WI38 (cell line): ENCODE measurements at regions not wholly inside any gene's neighbourhood (a gene's known extent, or its start where the extent isn't known, plus 50 kb on each side); places are given as distances from the start of the nearest gene placed in this dataset.

ENCODE experiments used
- H3K4me3 ChIP-seq: 2 replicates; pipeline ENCODE4 v1.5.1; 2011; ENCODE audit warnings: low read depth, mild to moderate bottlenecking, control low read depth, low read length
- TF ChIP-seq, protein P1 (sequence below): IDR thresholded peaks from 2 replicates; pipeline ENCODE4 v1.5.1; 2012; ENCODE audit warnings: low read depth, mild to moderate bottlenecking, control low read depth, low read length

DNA sequence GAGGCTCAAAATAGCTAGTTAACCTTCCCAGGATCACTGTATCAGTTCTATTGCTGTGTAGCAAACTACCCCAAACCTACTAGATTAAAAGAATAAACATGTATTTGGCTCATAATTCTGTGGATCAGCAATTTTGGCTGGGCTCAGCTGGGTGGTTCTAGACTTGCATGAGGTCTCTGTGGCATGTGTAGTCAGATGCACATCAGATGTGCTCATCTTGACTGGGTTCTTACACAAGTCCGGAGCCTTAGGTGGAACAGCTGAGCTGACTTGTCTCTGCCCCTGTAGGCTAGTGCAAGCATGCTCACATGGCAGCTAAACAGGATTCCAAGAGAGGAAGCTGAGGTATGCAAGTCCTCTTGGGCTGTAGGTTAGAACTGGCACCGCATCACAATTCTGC, 137.7 kb upstream of the PRNP start:
- H3K4me3 ChIP-seq, result no peak overlapping the region
- TF ChIP-seq, protein P1, sequence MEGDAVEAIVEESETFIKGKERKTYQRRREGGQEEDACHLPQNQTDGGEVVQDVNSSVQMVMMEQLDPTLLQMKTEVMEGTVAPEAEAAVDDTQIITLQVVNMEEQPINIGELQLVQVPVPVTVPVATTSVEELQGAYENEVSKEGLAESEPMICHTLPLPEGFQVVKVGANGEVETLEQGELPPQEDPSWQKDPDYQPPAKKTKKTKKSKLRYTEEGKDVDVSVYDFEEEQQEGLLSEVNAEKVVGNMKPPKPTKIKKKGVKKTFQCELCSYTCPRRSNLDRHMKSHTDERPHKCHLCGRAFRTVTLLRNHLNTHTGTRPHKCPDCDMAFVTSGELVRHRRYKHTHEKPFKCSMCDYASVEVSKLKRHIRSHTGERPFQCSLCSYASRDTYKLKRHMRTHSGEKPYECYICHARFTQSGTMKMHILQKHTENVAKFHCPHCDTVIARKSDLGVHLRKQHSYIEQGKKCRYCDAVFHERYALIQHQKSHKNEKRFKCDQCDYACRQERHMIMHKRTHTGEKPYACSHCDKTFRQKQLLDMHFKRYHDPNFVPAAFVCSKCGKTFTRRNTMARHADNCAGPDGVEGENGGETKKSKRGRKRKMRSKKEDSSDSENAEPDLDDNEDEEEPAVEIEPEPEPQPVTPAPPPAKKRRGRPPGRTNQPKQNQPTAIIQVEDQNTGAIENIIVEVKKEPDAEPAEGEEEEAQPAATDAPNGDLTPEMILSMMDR, result no peak

DNA sequence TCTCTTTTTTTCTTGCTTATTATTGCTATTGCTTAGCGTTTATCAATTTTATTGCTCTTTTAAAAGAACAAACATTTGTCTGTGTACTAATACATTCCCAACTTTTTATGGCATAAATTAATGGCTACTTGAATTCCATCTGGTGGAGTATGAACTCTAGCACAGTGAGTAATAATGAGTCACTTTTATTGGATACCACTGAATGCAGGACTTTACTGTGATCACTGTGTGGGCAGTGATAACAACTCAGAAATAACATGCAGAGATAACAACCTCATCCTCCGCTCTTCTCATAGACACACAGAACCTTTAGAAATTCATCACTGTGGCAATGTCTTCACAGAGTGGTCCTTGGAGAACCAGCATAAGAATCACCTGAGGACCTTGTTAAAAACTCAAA, 139.5 kb upstream of the PRNP start:
- TF ChIP-seq, protein P1, result no peak
- H3K4me3 ChIP-seq, result no peak overlapping the region

GRCh38 chr20:4546342-4546741, 139.9 kb upstream of the PRNP start:
- TF ChIP-seq, protein P1, result no peak

DNA sequence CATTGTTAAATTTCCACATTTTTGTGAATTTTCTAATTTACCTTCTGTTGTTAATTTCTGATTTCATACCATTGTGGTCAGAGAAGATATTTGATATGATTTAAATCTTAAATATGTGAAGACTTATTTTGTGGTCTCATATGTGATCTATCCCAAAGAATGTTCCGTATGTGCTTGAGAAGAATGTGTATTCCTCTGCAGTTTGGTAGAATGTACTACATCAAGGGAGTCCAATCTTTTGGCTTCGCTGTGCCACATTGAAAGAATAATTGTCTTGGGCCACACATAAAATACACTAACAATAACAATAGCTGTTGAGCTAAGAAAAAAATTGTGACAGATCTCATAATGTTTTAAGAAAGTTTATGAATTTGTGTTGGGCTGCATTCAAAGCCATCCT, 140.7 kb upstream of the PRNP start:
- TF ChIP-seq, protein P1, result no peak
- no peak overlapping the region for H3K4me3 ChIP-seq

More at GRCh38 chr20:4546342-4546741, 139.9 kb upstream of the PRNP start:
- H3K4me3 ChIP-seq, result no peak overlapping the region

DNA sequence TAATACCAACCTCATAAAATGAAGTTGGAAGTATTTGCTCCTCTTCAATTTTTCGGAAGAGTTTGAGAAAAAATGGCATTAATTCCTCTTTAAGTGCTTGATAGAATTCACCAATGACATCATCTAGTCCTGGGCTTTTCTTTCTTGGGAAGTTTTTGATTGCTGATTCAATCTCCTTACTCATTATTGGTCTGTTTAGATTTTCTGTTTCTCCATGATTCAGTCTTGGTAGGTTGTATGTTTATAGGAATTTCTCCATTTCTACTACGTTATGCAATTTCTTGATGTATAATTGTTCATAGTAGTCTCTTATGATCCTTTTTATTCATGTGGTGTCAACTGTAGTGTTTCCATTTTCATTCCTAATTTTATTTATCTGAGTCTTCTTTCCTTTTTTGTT, 141.5 kb upstream of the PRNP start:
- no peak overlapping the region for H3K4me3 ChIP-seq
- TF ChIP-seq, protein P1, result no peak

DNA sequence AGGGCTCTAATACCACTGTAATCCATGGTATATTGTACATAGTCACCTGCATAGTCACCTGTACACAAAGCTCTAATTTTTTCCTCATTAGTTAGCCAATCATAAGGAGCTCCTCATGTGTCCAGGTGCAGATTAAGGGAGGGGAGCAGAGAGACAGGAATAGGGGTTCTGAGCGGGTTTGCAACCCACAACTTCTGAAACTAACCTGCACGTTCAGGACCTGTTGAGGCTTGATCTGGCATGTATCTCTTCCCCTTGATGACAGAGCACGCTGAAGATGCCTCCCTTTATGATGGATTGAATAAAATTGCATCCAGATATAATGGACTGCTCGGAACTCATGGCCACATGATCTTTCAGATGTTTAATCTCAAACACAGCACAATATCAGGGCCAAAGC, 144.0 kb upstream of the PRNP start:
- H3K4me3 ChIP-seq, result no peak overlapping the region
- TF ChIP-seq, protein P1, result no peak

- H3K4me3 ChIP-seq, result no peak overlapping the region
- TF ChIP-seq, protein P1, result no peak
These were observed 151.9 kb upstream of the PRNP start for GRCh38 chr20:4534315-4534714.
